GM10266 (cell line): ENCODE measurements at regions not wholly inside any gene's neighbourhood (a gene's known extent, or its start where the extent isn't known, plus 50 kb on each side); places are given as distances from the start of the nearest gene placed in this dataset.
"Not testable (repeated sequence)": the region's sequence is repeated elsewhere in the genome, so short reads cannot be mapped to it uniquely, and the experiment has no call there.

Source experiments
- DNase-seq: peaks from one replicate; pipeline ENCODE4 v3.0.0; 2012; ENCODE audit errors: extremely low spot score
- CTCF ChIP-seq: IDR thresholded peaks from 2 replicates; pipeline ENCODE4 v1.5.1; 2012; ENCODE audit warnings: mild to moderate bottlenecking, low read depth; ENCODE audit not compliant: control insufficient read depth, insufficient read depth; ENCODE audit errors: missing control alignments

DNA sequence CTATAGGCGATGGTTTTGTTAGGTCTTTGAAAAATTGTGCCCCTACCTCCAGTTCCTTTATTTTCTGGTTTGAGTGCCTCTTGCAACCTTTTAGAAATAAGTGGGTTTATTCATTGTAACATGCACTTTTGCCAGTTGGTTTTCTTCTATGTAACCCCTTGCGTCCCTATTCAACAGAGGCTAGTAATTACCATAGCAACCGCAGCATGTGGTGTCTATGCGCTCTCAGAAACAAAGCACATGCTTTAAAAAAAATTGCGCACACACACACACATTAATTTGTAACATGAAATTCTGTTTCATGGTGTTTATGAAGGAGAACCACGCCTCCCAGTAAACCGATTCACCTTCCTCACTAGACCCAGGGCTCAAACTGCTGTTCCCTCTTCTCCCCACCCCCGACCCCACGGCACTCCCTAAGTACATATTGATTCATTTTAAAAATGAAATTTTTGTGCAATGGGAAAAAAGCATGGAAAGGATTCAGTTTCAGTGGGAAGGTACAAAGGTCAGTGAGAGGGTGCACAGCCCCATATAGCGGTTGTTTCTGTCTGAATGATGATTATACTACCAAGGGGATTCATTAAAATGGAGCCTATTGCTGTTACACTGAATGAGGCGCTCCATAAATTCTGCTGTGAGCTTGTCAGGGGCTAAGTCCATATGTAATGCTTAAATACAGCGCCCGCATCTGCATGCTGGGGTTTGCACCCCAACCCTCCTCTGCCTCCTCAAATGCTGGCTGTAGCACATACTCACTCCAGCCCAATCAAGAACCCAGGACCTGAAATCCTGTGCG, 206.9 kb downstream of the ICOS start:
- DNase-seq = no peak
- no peak for TF ChIP-seq CTCF

DNA sequence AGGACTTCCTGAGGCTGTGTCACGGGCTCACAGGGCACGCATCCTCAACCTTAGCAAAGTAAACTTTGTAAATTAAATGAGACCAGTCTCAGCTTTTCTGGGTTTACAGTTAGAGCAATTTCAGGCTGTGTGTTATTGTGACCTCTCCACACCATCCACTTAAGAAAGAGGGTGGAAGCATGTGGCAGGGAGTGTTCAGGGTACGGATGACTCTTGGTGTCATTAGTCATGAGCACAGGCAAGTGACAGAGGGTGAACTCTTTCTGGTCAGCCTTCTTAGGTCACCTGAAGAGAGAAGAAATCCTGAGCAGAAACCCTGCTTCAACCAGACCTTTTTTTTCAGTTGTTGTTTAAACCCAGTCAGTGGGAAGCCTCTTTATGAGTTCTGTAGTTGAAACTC, 207.9 kb downstream of the ICOS start:
- DNase-seq = no peak
- TF ChIP-seq CTCF = no peak

DNA sequence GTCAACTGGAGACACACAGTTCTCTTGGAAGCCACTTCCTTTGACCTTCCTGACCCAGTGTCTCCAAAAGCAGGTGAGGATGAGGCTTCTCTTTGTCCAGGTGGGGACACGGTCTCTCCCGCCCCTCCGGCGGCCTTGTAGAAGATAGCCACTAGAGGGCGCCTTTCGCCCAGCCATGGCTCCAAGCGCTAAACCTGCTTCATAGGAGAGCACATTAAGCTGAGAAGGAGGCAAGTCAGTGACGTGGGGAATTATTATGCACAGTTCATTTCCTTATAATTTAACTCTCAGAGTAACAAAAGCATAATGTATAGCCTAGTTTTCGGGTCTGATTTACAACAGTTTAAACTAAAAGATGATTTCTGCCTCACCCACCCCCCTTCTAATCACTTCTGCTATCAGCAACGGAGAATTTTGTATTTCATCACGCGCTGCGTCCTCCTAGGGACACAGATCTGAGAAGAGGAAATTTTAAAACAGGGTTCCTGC, 208.7 kb downstream of the ICOS start:
- TF ChIP-seq CTCF = peak; percentile 92
- DNase-seq = peak; percentile 56

- no peak for DNase-seq
- no peak for TF ChIP-seq CTCF
Measured at GRCh38 chr2:204145791-204146190, 209.2 kb downstream of the ICOS start.

DNA sequence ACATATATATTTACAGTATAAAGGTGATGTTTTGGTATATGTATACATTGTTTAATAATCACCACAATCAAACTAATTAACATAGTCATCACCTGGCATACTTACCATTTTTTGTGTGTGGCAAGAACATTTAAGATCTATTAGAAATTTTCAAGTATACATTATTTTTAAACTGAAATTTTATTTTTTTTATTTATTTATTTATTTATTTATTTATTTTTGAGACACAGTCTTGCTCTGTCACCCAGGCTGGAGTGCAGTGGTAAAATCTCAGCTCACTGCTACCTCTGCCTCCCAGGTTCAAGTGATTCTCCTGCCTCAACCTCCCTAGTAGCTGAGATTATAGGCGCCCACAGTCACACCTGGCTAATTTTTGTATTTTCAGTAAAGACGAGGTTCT, 210.5 kb downstream of the ICOS start:
- DNase-seq = not testable (repeated sequence)

GRCh38 chr2:204150721-204151120, 214.2 kb downstream of the ICOS start:
- DNase-seq = no peak
- no peak for TF ChIP-seq CTCF

DNA sequence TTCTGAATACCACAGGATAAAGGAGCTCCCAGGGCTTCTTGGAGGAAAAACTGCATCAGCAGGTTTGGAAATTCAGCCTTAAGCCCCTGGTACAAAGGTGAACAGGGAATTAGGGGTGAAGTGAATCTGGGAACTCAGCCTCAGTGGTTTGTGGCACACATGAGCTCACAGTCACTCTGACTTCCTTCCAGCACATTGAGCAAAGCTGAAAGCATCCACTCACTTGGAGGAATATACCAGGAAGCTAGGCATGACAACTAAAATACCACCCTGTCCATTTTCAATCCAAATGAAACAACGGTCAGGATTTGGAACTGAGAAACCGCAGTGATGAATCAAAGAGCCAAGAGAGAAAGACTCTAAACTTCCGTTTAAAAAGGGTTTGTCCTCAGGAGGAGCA, 216.1 kb downstream of the ICOS start:
- no peak for TF ChIP-seq CTCF
- no peak for DNase-seq
